Lower lobe of right lung (tissue), 2 donors: ENCODE measurements at regions not wholly inside any gene's neighbourhood (a gene's known extent, or its start where the extent isn't known, plus 50 kb on each side); places are given as distances from the start of the nearest gene placed in this dataset.

Source experiments
- ATAC-seq, 2 donors: fragments of 200-7000 bp; cut with Tn5 transposase; one replicate each; pipeline ENCODE4 v1.9.1; 2020 to 2022; ENCODE audit warnings: mild to moderate bottlenecking in 2 of 2, moderate library complexity in 2 of 2
- DNase-seq: peaks from one replicate; pipeline ENCODE4 v3.0.0-alpha.2; 2020
- H3K27ac ChIP-seq: fragments of 200-600 bp; one replicate; pipeline ENCODE4 v1.8.0; 2022
- H3K27me3 ChIP-seq: fragments of 200-600 bp; one replicate; pipeline ENCODE4 v1.8.0; 2022; ENCODE audit warnings: low read depth
- H3K36me3 ChIP-seq: fragments of 200-600 bp; one replicate; pipeline ENCODE4 v1.8.0; 2022; ENCODE audit warnings: mild to moderate bottlenecking
- H3K4me1 ChIP-seq: fragments of 200-600 bp; one replicate; pipeline ENCODE4 v1.8.0; 2022
- H3K4me3 ChIP-seq: fragments of 200-600 bp; one replicate; pipeline ENCODE4 v1.8.0; 2022; ENCODE audit warnings: mild to moderate bottlenecking
- H3K9me3 ChIP-seq: fragments of 200-600 bp; one replicate; pipeline ENCODE4 v1.8.0; 2022
- intact Hi-C: fragments of 100-400 bp; cut with DNase I; formaldehyde crosslinking; loops from one replicate; pipeline ENCODE4 v1.11.0; 2022
- TF ChIP-seq, protein P1 (sequence below): fragments of 200-600 bp; IDR thresholded peaks from one replicate; pipeline ENCODE4 v1.8.0; 2022; ENCODE audit warnings: antibody characterized with exemption, mild to moderate bottlenecking
- donor health status: DM: no; HTN: yes; CAD: no; lungs with severe emphysema.

DNA sequence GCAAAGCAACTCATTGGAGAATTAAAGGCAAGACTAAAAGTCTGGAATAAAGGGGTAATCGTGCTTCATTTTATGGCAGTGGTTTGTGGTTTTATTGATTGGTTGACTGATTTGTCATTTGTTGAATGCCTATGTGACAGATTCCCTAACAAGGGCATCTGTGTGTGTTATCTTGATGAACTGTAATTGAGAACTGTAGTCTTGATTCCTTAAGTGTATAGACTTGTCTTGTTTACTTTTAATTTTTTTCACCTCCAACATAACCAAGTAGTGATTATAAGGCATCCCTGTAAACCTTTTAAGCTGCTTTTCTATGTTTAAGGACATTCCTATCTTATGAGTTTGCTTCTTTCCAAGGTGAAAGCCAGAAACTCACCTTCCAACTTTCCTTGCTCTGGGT lies 216.0 kb upstream of the TAPT1 start:
- TF ChIP-seq, protein P1, sequence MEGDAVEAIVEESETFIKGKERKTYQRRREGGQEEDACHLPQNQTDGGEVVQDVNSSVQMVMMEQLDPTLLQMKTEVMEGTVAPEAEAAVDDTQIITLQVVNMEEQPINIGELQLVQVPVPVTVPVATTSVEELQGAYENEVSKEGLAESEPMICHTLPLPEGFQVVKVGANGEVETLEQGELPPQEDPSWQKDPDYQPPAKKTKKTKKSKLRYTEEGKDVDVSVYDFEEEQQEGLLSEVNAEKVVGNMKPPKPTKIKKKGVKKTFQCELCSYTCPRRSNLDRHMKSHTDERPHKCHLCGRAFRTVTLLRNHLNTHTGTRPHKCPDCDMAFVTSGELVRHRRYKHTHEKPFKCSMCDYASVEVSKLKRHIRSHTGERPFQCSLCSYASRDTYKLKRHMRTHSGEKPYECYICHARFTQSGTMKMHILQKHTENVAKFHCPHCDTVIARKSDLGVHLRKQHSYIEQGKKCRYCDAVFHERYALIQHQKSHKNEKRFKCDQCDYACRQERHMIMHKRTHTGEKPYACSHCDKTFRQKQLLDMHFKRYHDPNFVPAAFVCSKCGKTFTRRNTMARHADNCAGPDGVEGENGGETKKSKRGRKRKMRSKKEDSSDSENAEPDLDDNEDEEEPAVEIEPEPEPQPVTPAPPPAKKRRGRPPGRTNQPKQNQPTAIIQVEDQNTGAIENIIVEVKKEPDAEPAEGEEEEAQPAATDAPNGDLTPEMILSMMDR = no peak
- intact Hi-C loops = loop anchor here (10.0 kb wide), 1 partner anchor 157 kb away; no protein-coding TSS in a partner anchor

DNA sequence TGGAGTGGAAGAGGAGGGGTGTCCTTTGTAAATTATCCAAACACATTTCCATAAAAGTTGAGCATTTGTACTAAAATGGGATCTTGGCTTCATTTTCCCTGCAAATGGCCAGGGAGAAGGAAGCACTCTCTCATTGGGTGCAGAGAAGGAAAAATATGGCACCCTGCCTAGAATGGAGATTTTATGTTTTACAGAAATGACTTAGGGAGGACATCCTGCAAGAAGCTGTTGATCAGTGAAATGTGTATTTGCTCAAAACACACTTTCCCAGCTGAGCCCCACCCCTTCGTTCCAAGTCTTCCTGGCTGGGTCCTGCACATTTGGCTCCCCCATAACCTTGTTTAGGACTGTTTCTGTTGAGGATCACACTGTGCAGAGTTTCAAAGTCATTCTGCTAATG lies 213.5 kb upstream of the TAPT1 start:
- TF ChIP-seq, protein P1 = no peak
- Histone ChIP-seq H3K4me3 (no peak overlapping the region), H3K36me3 (no peaks in the 10 kb centered on the region), H3K9me3 (peaks cover 6% of the 10 kb centered on the region), H3K4me1 (no peaks in the 10 kb centered on the region), H3K27ac (no peak overlapping the region), H3K27me3 (no peaks in the 10 kb centered on the region)
- intact Hi-C loops = loop anchor here (10.0 kb wide), 1 partner anchor 155 kb away; no protein-coding TSS in a partner anchor
- DNase-seq (no peak), ATAC-seq (no peak)

More for the DNA sequence above, 216.0 kb upstream of the TAPT1 start:
- Histone ChIP-seq H3K36me3 (no peaks in the 10 kb centered on the region), H3K4me1 (no peaks in the 10 kb centered on the region), H3K27me3 (no peaks in the 10 kb centered on the region), H3K9me3 (peaks cover 4% of the 10 kb centered on the region), H3K27ac (no peak overlapping the region), H3K4me3 (no peak overlapping the region)
- DNase-seq = no peak
- no peak for ATAC-seq

DNA sequence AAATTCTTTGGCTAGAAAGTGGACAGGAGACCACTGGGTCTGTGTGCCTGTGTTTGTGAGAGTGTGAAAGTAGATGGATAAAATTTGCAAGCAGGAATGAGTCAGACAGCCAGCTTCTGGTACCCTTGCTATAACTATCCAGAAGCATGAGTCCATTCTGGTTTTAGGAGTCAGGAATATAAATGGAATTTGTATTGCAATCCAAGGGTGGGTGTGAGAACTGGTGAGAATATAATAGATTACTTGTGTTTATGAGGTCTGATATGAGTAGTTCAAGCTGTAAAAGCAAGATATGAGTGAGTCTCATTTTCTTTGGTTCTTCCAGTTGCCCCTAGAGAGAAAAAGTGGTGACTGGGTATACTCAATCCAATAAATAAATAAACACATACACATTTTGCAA lies 212.7 kb upstream of the TAPT1 start:
- ATAC-seq (no peak), DNase-seq (no peak)
- intact Hi-C loops = no loop called here
- TF ChIP-seq, protein P1 = no peak
- Histone ChIP-seq H3K4me3 (no peak overlapping the region), H3K4me1 (no peaks in the 10 kb centered on the region), H3K9me3 (peaks cover 6% of the 10 kb centered on the region), H3K36me3 (no peaks in the 10 kb centered on the region), H3K27ac (no peak overlapping the region), H3K27me3 (no peaks in the 10 kb centered on the region)

DNA sequence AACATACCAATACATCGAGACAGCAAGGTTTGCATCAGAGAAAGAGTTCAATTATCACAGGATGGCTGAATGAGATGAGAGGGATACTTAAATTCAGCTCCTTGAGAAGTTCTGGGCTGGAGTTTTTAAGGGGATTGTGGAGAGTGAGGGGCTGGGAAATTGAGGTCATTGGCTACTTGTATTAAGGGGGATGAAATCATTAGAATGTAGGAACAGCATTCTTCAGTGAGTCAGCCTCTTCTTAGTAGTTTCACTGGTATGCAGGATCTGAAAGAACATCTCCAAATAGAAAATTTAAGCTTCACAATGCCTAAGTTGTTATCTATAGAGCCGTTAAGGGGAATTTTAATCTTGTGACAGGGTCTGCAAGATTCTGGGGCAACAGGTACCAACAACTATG lies 211.6 kb upstream of the TAPT1 start:
- Histone ChIP-seq H3K4me1 (no peaks in the 10 kb centered on the region), H3K4me3 (no peak overlapping the region), H3K36me3 (no peaks in the 10 kb centered on the region), H3K9me3 (peaks cover 6% of the 10 kb centered on the region), H3K27ac (no peak overlapping the region), H3K27me3 (no peaks in the 10 kb centered on the region)
- TF ChIP-seq, protein P1 = no peak
- intact Hi-C loops = no loop called here
- no peak for DNase-seq
- ATAC-seq = no peak

DNA sequence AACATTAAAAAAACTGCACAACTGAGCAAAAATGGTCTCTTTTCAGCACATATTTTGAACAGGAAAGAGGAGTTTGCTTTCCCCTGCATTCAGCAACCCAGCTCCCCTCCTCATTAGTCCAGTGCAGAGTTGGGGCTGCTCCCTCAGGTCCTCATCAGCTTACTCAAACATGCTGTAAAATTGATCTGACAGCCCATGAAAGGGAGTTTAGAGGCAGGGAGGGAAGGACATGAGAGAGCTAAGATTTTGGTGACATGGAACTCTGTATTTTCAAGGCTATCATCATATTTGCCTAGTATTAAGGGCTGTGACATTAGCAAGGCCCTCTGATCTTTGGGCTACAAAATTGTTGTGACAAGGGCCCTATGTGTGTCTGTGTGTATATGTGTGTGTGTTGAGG lies 205.6 kb upstream of the TAPT1 start:
- Histone ChIP-seq H3K27me3 (no peaks in the 10 kb centered on the region), H3K4me3 (no peak overlapping the region), H3K27ac (no peak overlapping the region), H3K9me3 (no peaks in the 10 kb centered on the region), H3K4me1 (no peaks in the 10 kb centered on the region), H3K36me3 (no peaks in the 10 kb centered on the region)
- no peak for ATAC-seq
- TF ChIP-seq, protein P1 = no peak
- no peak for DNase-seq
- intact Hi-C loops = no loop called here

DNA sequence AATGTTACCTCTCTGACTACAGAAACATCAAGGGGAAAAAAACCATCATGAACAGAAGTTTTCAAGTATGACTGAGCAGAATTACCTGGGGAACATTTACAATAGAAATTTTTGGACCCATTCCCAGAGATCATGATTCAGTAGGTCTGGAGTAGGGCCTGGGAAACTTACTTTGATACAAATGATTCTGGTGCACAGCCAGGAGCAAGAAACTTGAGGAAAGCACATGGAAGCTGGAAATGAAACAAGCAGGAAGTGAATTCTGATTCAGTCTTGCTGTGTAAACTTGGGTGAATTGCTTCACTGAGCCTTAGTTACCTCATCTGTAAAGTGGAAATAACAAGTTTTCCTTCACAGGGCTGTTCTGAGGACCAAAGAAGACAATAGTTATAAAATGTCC lies 192.5 kb upstream of the TAPT1 start:
- Histone ChIP-seq H3K27me3 (no peaks in the 10 kb centered on the region), H3K36me3 (no peaks in the 10 kb centered on the region), H3K4me1 (no peaks in the 10 kb centered on the region), H3K4me3 (no peak overlapping the region), H3K9me3 (no peaks in the 10 kb centered on the region), H3K27ac (no peak overlapping the region)
- ATAC-seq (peak; percentile 61 to 79), DNase-seq (no peak)
- intact Hi-C loops = no loop called here
- TF ChIP-seq, protein P1 = no peak
